ENCODE measurements at regions not wholly inside any gene's neighbourhood (a gene's known extent, or its start where the extent isn't known, plus 50 kb on each side); places are given as distances from the start of the nearest gene placed in this dataset.
"Not testable (repeated sequence)": the region's sequence is repeated elsewhere in the genome, so short reads cannot be mapped to it uniquely, and the experiment has no call there.

GRCh38 chr6:80605165-80605989 is 498.9 kb downstream of the BCKDHB start:
- Histone ChIP-seq H3K9me3 (ENCODE audit: control insufficient read depth in 2 of 2, low read length in 2 of 2) (no peaks in the 10 kb centered on the region), H3K9ac (ENCODE audit: low read depth in 1 of 2, low read length in 2 of 2) (no peak overlapping the region), H3K4me3 (ENCODE audit: low read length in 2 of 2) (no peak overlapping the region), H3K27ac (ENCODE audit: low read depth in 2 of 2, low read length in 2 of 2) (no peak overlapping the region), H3K36me3 (ENCODE audit: control insufficient read depth in 2 of 2, insufficient read depth in 2 of 2, low read length in 2 of 2) (no peaks in the 10 kb centered on the region), H3K4me1 (ENCODE audit: control insufficient read depth in 2 of 2, insufficient read depth in 2 of 2, low read length in 2 of 2) (no peaks in the 10 kb centered on the region), H3K27me3 (ENCODE audit: control insufficient read depth in 2 of 2, insufficient read depth in 2 of 2, low read length in 2 of 2) (no peaks in the 10 kb centered on the region)

- no peaks in the 10 kb centered on the region for H3K4me1 ChIP-seq (ENCODE audit: control insufficient read depth in 2 of 2, insufficient read depth in 2 of 2, low read length in 2 of 2)
- no peak overlapping the region for H3K4me3 ChIP-seq (ENCODE audit: low read length in 2 of 2)
- H3K27ac ChIP-seq (ENCODE audit: low read depth in 2 of 2, low read length in 2 of 2): no peak overlapping the region
- H3K9me3 ChIP-seq (ENCODE audit: control insufficient read depth in 2 of 2, low read length in 2 of 2): no peaks in the 10 kb centered on the region
- no peak overlapping the region for H3K9ac ChIP-seq (ENCODE audit: low read depth in 1 of 2, low read length in 2 of 2)
- no peaks in the 10 kb centered on the region for H3K36me3 ChIP-seq (ENCODE audit: control insufficient read depth in 2 of 2, insufficient read depth in 2 of 2, low read length in 2 of 2)
- H3K27me3 ChIP-seq (ENCODE audit: control insufficient read depth in 2 of 2, insufficient read depth in 2 of 2, low read length in 2 of 2): no peaks in the 10 kb centered on the region
Measured at GRCh38 chr6:80603679-80604078, 497.2 kb downstream of the BCKDHB start.

GRCh38 chr6:80594461-80594860 is 488.0 kb downstream of the BCKDHB start:
- Histone ChIP-seq H3K9me3 (ENCODE audit: control insufficient read depth in 2 of 2, low read length in 2 of 2) (no peaks in the 10 kb centered on the region), H3K4me1 (ENCODE audit: control insufficient read depth in 2 of 2, insufficient read depth in 2 of 2, low read length in 2 of 2) (no peaks in the 10 kb centered on the region), H3K27me3 (ENCODE audit: control insufficient read depth in 2 of 2, insufficient read depth in 2 of 2, low read length in 2 of 2) (no peaks in the 10 kb centered on the region), H3K4me3 (ENCODE audit: low read length in 2 of 2) (no peak overlapping the region), H3K27ac (ENCODE audit: low read depth in 2 of 2, low read length in 2 of 2) (no peak overlapping the region), H3K9ac (ENCODE audit: low read depth in 1 of 2, low read length in 2 of 2) (no peak overlapping the region), H3K36me3 (ENCODE audit: control insufficient read depth in 2 of 2, insufficient read depth in 2 of 2, low read length in 2 of 2) (no peaks in the 10 kb centered on the region)

GRCh38 chr6:80592436-80592835 is 486.0 kb downstream of the BCKDHB start:
- no peaks in the 10 kb centered on the region for H3K36me3 ChIP-seq (ENCODE audit: control insufficient read depth in 2 of 2, insufficient read depth in 2 of 2, low read length in 2 of 2)
- no peak overlapping the region for H3K4me3 ChIP-seq (ENCODE audit: low read length in 2 of 2)
- H3K9me3 ChIP-seq (ENCODE audit: control insufficient read depth in 2 of 2, low read length in 2 of 2): no peaks in the 10 kb centered on the region
- no peak overlapping the region for H3K27ac ChIP-seq (ENCODE audit: low read depth in 2 of 2, low read length in 2 of 2)
- no peaks in the 10 kb centered on the region for H3K4me1 ChIP-seq (ENCODE audit: control insufficient read depth in 2 of 2, insufficient read depth in 2 of 2, low read length in 2 of 2)
- no peaks in the 10 kb centered on the region for H3K27me3 ChIP-seq (ENCODE audit: control insufficient read depth in 2 of 2, insufficient read depth in 2 of 2, low read length in 2 of 2)
- no peak overlapping the region for H3K9ac ChIP-seq (ENCODE audit: low read depth in 1 of 2, low read length in 2 of 2)

- Histone ChIP-seq H3K36me3 (ENCODE audit: control insufficient read depth in 2 of 2, insufficient read depth in 2 of 2, low read length in 2 of 2) (no peaks in the 10 kb centered on the region), H3K9me3 (ENCODE audit: control insufficient read depth in 2 of 2, low read length in 2 of 2) (no peaks in the 10 kb centered on the region), H3K4me1 (ENCODE audit: control insufficient read depth in 2 of 2, insufficient read depth in 2 of 2, low read length in 2 of 2) (no peaks in the 10 kb centered on the region), H3K4me3 (ENCODE audit: low read length in 2 of 2) (no peak overlapping the region), H3K27ac (ENCODE audit: low read depth in 2 of 2, low read length in 2 of 2) (no peak overlapping the region), H3K9ac (ENCODE audit: low read depth in 1 of 2, low read length in 2 of 2) (no peak overlapping the region), H3K27me3 (ENCODE audit: control insufficient read depth in 2 of 2, insufficient read depth in 2 of 2, low read length in 2 of 2) (no peaks in the 10 kb centered on the region)
Measured at GRCh38 chr6:80586242-80586641, 479.8 kb downstream of the BCKDHB start.

GRCh38 chr6:80579391-80580023 is 473.0 kb downstream of the BCKDHB start:
- Histone ChIP-seq H3K27ac (ENCODE audit: low read depth in 2 of 2, low read length in 2 of 2) (no peak overlapping the region), H3K4me3 (ENCODE audit: low read length in 2 of 2) (no peak overlapping the region), H3K36me3 (ENCODE audit: control insufficient read depth in 2 of 2, insufficient read depth in 2 of 2, low read length in 2 of 2) (no peaks in the 10 kb centered on the region), H3K9me3 (ENCODE audit: control insufficient read depth in 2 of 2, low read length in 2 of 2) (no peaks in the 10 kb centered on the region), H3K27me3 (ENCODE audit: control insufficient read depth in 2 of 2, insufficient read depth in 2 of 2, low read length in 2 of 2) (no peaks in the 10 kb centered on the region), H3K4me1 (ENCODE audit: control insufficient read depth in 2 of 2, insufficient read depth in 2 of 2, low read length in 2 of 2) (no peaks in the 10 kb centered on the region), H3K9ac (ENCODE audit: low read depth in 1 of 2, low read length in 2 of 2) (no peak overlapping the region)

- H3K9me3 ChIP-seq (ENCODE audit: control insufficient read depth in 2 of 2, low read length in 2 of 2); H3K4me1 ChIP-seq (ENCODE audit: control insufficient read depth in 2 of 2, insufficient read depth in 2 of 2, low read length in 2 of 2); H3K9ac ChIP-seq (ENCODE audit: low read depth in 1 of 2, low read length in 2 of 2); H3K4me3 ChIP-seq (ENCODE audit: low read length in 2 of 2); H3K36me3 ChIP-seq (ENCODE audit: control insufficient read depth in 2 of 2, insufficient read depth in 2 of 2, low read length in 2 of 2); H3K27me3 ChIP-seq (ENCODE audit: control insufficient read depth in 2 of 2, insufficient read depth in 2 of 2, low read length in 2 of 2); H3K27ac ChIP-seq (ENCODE audit: low read depth in 2 of 2, low read length in 2 of 2): not testable (repeated sequence)
Measured at GRCh38 chr6:80573320-80573719, 466.8 kb downstream of the BCKDHB start.

GRCh38 chr6:80566361-80566760 is 459.9 kb downstream of the BCKDHB start:
- H3K4me1 ChIP-seq (ENCODE audit: control insufficient read depth in 2 of 2, insufficient read depth in 2 of 2, low read length in 2 of 2): no peaks in the 10 kb centered on the region
- no peaks in the 10 kb centered on the region for H3K27me3 ChIP-seq (ENCODE audit: control insufficient read depth in 2 of 2, insufficient read depth in 2 of 2, low read length in 2 of 2)
- no peak overlapping the region for H3K9ac ChIP-seq (ENCODE audit: low read depth in 1 of 2, low read length in 2 of 2)
- no peak overlapping the region for H3K4me3 ChIP-seq (ENCODE audit: low read length in 2 of 2)
- H3K27ac ChIP-seq (ENCODE audit: low read depth in 2 of 2, low read length in 2 of 2): no peak overlapping the region
- H3K36me3 ChIP-seq (ENCODE audit: control insufficient read depth in 2 of 2, insufficient read depth in 2 of 2, low read length in 2 of 2): no peaks in the 10 kb centered on the region
- no peaks in the 10 kb centered on the region for H3K9me3 ChIP-seq (ENCODE audit: control insufficient read depth in 2 of 2, low read length in 2 of 2)

- Histone ChIP-seq H3K4me1 (ENCODE audit: control insufficient read depth in 2 of 2, insufficient read depth in 2 of 2, low read length in 2 of 2) (no peaks in the 10 kb centered on the region), H3K36me3 (ENCODE audit: control insufficient read depth in 2 of 2, insufficient read depth in 2 of 2, low read length in 2 of 2) (no peaks in the 10 kb centered on the region), H3K27me3 (ENCODE audit: control insufficient read depth in 2 of 2, insufficient read depth in 2 of 2, low read length in 2 of 2) (no peaks in the 10 kb centered on the region), H3K9me3 (ENCODE audit: control insufficient read depth in 2 of 2, low read length in 2 of 2) (no peaks in the 10 kb centered on the region), H3K4me3 (ENCODE audit: low read length in 2 of 2) (no peak overlapping the region), H3K9ac (ENCODE audit: low read depth in 1 of 2, low read length in 2 of 2) (no peak overlapping the region), H3K27ac (ENCODE audit: low read depth in 2 of 2, low read length in 2 of 2) (no peak overlapping the region)
Measured at GRCh38 chr6:80553071-80553740, 446.7 kb downstream of the BCKDHB start.

GRCh38 chr6:80550748-80551147 is 444.3 kb downstream of the BCKDHB start:
- H3K9ac ChIP-seq (ENCODE audit: low read depth in 1 of 2, low read length in 2 of 2): no peak overlapping the region
- no peaks in the 10 kb centered on the region for H3K4me1 ChIP-seq (ENCODE audit: control insufficient read depth in 2 of 2, insufficient read depth in 2 of 2, low read length in 2 of 2)
- H3K4me3 ChIP-seq (ENCODE audit: low read length in 2 of 2): no peak overlapping the region
- no peaks in the 10 kb centered on the region for H3K36me3 ChIP-seq (ENCODE audit: control insufficient read depth in 2 of 2, insufficient read depth in 2 of 2, low read length in 2 of 2)
- no peaks in the 10 kb centered on the region for H3K27me3 ChIP-seq (ENCODE audit: control insufficient read depth in 2 of 2, insufficient read depth in 2 of 2, low read length in 2 of 2)
- no peak overlapping the region for H3K27ac ChIP-seq (ENCODE audit: low read depth in 2 of 2, low read length in 2 of 2)
- H3K9me3 ChIP-seq (ENCODE audit: control insufficient read depth in 2 of 2, low read length in 2 of 2): no peaks in the 10 kb centered on the region
